Pancreas (tissue), 10 donors: ENCODE measurements at regions not wholly inside any gene's neighbourhood (a gene's known extent, or its start where the extent isn't known, plus 50 kb on each side); places are given as distances from the start of the nearest gene placed in this dataset.

Experiments
- ATAC-seq, 4 donors: fragments of 200-7000 bp; cut with Tn5 transposase; one replicate each; pipeline versions ENCODE4 v1.8.0 to v1.9.1; 2020; ENCODE audit warnings: mild to moderate bottlenecking in 4 of 4, moderate library complexity in 4 of 4
- DNase-seq, 6 donors: peaks; one replicate each; pipeline ENCODE4 v3.0.0-alpha.2; 2020
- FAIRE-seq: peaks from 2 replicates; lab custom pipeline; 2012; peaks lifted over from hg19 to GRCh38; lab: Jason Lieb, UNC
- H3K27ac ChIP-seq, 4 donors: fragments of 200-600 bp; sonication (generic); 1 replicate in 3 of 4; 2 replicates in 1 of 4; pipeline versions ENCODE4 v1.5.0 to v1.8.0; 2020
- H3K27me3 ChIP-seq, 4 donors: fragments of 200-600 bp; one replicate each; pipeline ENCODE4 v1.8.0; 2021
- H3K36me3 ChIP-seq, 3 donors: fragments of 200-600 bp; sonication (generic) in 1 of 3; one replicate each; pipeline versions ENCODE4 v1.5.0 to v1.8.0; 2020 to 2021
- H3K4me1 ChIP-seq, 3 donors: fragments of 200-600 bp; one replicate each; pipeline ENCODE4 v1.8.0; 2021
- H3K4me3 ChIP-seq, 4 donors: fragments of 200-600 bp; sonication (generic) in 2 of 4; one replicate each; pipeline versions ENCODE4 v1.5.0 to v1.8.0; 2020 to 2021
- H3K9me3 ChIP-seq, 4 donors: fragments of 200-600 bp; one replicate each; pipeline ENCODE4 v1.8.0; 2021
- WGBS, 2 donors: extraction: QIAGEN DNeasy Blood & Tissue Kit; methylation state at CpG; one replicate each; pipeline ENCODE4 v1.1.7; 2013; 5-methylcytosine and 5-hydroxymethylcytosine counted together
- intact Hi-C, 3 donors: fragments of 100-400 bp; cut with DNase I; formaldehyde crosslinking; loops; one replicate each; pipeline versions ENCODE4 v1.11.1 to v1.14.2; 2022
- TF ChIP-seq, protein P1 (sequence below), 4 donors: fragments of 200-600 bp; sonication (generic) in 3 of 4; IDR thresholded peaks; one replicate each; pipeline versions ENCODE4 v1.5.0 to v1.8.0; 2021; ENCODE audit warnings: antibody characterized with exemption in 4 of 4
- donor health status: healthy with polysubstance abuse.
- donor health status: DM: no; HTN: no; CAD: no; lungs with moderate emphysema.
- donor health status: DM: no; HTN: no; CAD: no.
- donor health status: control.
- donor health status: control.
- donor health status: Bipolar disorder and iron deficiency.
- donor health status: DM: yes; HTN: yes; CAD: no.
- donor health status: DM: no; HTN: no; CAD: no.
- donor health status: DM: no; HTN: no; CAD: no.
- donor health status: DM: yes; HTN: yes; CAD: no.

DNA sequence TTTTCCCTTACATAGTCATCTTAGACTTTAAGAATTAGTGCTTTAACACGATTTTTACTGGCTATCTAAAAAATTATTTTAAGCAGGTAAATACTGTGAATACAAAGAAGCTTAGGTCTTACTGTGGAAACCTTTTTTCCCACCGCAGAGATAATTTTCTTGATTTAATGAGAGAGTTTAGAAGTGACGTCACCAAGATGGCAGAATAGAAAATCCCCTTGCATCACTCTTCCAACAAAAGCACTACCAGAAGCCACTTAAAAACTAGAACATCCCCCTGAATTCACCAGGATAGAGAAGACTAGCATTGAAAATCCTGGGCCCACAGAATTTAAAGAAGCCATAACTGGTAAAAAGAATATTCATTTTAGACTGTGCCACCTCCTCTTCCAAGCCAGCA is 375.4 kb upstream of the PTCHD4 start:
- no peak overlapping the region for H3K4me3 ChIP-seq
- TF ChIP-seq, protein P1, sequence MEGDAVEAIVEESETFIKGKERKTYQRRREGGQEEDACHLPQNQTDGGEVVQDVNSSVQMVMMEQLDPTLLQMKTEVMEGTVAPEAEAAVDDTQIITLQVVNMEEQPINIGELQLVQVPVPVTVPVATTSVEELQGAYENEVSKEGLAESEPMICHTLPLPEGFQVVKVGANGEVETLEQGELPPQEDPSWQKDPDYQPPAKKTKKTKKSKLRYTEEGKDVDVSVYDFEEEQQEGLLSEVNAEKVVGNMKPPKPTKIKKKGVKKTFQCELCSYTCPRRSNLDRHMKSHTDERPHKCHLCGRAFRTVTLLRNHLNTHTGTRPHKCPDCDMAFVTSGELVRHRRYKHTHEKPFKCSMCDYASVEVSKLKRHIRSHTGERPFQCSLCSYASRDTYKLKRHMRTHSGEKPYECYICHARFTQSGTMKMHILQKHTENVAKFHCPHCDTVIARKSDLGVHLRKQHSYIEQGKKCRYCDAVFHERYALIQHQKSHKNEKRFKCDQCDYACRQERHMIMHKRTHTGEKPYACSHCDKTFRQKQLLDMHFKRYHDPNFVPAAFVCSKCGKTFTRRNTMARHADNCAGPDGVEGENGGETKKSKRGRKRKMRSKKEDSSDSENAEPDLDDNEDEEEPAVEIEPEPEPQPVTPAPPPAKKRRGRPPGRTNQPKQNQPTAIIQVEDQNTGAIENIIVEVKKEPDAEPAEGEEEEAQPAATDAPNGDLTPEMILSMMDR (IDR thresholded peaks at IDR 0.05), result no peak
- no peaks in the 10 kb centered on the region for H3K36me3 ChIP-seq
- H3K27me3 ChIP-seq, result no peaks in the 10 kb centered on the region
- intact Hi-C loops, result no loop called here
- WGBS, 2 donors, result 44 to 59% methylated on average over 3 of the region's 3 CpGs
- no peaks in the 10 kb centered on the region for H3K4me1 ChIP-seq
- no peak for FAIRE-seq
- no peak overlapping the region for H3K27ac ChIP-seq
- no peaks in the 10 kb centered on the region for H3K9me3 ChIP-seq
- ATAC-seq, result no peak
- DNase-seq, result no peak

DNA sequence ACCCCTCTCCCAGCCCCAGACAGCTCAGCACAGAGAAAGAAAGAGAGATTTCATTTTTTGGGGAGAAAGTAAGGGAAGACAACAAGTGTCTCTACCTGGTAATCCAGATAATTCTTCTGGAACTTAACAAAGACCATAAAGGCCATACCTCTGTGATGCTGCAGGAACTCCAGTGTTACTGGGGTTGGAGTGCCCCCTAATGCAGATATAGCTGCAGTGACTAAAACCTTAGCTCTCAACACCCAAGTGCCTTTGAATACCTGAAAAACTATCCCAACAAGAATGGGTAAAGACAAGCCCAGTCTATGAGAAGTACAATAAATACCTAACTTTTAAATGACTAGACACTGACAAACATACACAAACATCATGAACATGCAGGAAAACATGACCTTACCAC is 365.3 kb upstream of the PTCHD4 start:
- DNase-seq (no peak), ATAC-seq (no peak), FAIRE-seq (no peak)
- intact Hi-C loops, result no loop called here
- TF ChIP-seq, protein P1 (IDR thresholded peaks at IDR 0.05), result no peak
- no peaks in the 10 kb centered on the region for H3K27me3 ChIP-seq
- H3K36me3 ChIP-seq, result no peaks in the 10 kb centered on the region
- no peak overlapping the region for H3K27ac ChIP-seq
- no peak overlapping the region for H3K4me3 ChIP-seq
- no peaks in the 10 kb centered on the region for H3K4me1 ChIP-seq
- no peaks in the 10 kb centered on the region for H3K9me3 ChIP-seq

DNA sequence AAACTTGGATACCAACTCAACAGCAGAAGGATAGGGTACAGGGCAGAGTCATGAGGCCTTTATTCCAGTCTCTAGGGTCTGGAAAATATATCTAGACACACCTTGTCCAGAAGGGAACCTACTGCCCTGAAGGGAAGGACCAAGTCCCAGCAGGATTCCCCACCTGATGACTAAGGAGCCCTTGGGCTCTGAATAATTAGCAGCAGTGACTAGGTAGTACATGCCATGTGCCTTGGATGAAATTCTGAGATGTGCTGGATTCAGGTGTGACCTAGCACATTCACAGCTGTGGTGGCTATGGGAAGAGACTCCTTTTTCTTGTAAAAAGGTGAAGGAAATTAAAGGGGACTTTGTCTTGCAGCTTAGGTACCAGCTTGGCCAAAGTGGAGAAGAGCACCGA is 364.3 kb upstream of the PTCHD4 start:
- no peak overlapping the region for H3K27ac ChIP-seq
- WGBS, 2 donors, result 62 to 87% methylated on average over 1 of the region's 1 CpG
- no peaks in the 10 kb centered on the region for H3K4me1 ChIP-seq
- H3K4me3 ChIP-seq, result no peak overlapping the region
- ATAC-seq, result no peak
- intact Hi-C loops, result no loop called here
- no peak for DNase-seq
- FAIRE-seq, result no peak
- no peaks in the 10 kb centered on the region for H3K36me3 ChIP-seq
- no peaks in the 10 kb centered on the region for H3K9me3 ChIP-seq
- H3K27me3 ChIP-seq, result no peaks in the 10 kb centered on the region
- TF ChIP-seq, protein P1 (IDR thresholded peaks at IDR 0.05), result no peak

DNA sequence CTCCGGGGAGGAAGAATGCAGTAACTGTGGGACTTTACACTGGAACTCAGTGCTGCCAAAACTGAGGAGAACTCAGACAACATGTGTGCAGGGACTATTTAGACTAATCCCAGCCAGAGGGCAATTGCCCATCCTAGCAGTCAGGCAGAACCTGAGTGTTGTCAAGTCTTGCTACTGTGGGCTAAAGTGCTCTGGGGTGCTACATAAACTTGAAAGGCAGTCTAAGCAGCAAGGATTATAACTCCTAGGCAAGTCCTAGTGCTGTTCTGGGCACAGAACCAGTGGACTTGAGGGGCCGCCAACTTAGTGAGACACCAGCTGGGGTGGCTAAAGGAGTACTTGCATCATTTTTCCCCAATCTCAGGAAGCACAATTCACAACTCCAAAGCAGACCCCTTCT is 363.8 kb upstream of the PTCHD4 start:
- H3K4me3 ChIP-seq, result no peak overlapping the region
- WGBS, 2 donors, result 60 to 75% methylated on average over 2 of the region's 2 CpGs
- H3K27me3 ChIP-seq, result no peaks in the 10 kb centered on the region
- no peaks in the 10 kb centered on the region for H3K36me3 ChIP-seq
- FAIRE-seq, result no peak
- no peaks in the 10 kb centered on the region for H3K9me3 ChIP-seq
- H3K27ac ChIP-seq, result no peak overlapping the region
- DNase-seq, result no peak
- TF ChIP-seq, protein P1 (IDR thresholded peaks at IDR 0.05), result no peak
- no peaks in the 10 kb centered on the region for H3K4me1 ChIP-seq
- ATAC-seq, result no peak
- intact Hi-C loops, result no loop called here

DNA sequence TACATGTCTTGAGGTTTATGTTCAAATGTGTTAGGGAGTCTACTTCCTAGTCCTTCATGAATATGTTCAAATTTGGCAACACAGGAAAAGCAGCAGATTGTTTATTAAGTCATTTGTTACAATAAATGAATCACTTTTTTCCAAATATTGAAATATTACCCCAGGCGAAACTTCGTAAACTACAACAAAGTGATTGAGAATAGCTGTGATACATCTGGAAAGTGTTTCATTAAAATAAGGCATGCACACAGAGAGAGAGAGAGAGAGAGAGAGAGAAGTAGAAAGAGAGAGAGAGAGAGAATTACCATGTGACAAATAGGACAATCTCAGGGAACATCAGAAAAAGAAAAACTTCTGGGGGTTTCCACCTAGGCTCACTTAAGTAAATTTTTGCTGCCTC is 363.1 kb upstream of the PTCHD4 start:
- Histone ChIP-seq H3K27me3 (no peaks in the 10 kb centered on the region), H3K9me3 (no peaks in the 10 kb centered on the region), H3K4me3 (no peak overlapping the region), H3K4me1 (no peaks in the 10 kb centered on the region), H3K36me3 (no peaks in the 10 kb centered on the region), H3K27ac (no peak overlapping the region)
- no peak for DNase-seq
- no peak for ATAC-seq
- FAIRE-seq, result no peak
- intact Hi-C loops, result no loop called here
- WGBS, 2 donors, result 21 to 83% methylated on average over 2 of the region's 2 CpGs
- TF ChIP-seq, protein P1 (IDR thresholded peaks at IDR 0.05), result no peak
